ENCODE measurements at regions not wholly inside any gene's neighbourhood (a gene's known extent, or its start where the extent isn't known, plus 50 kb on each side); places are given as distances from the start of the nearest gene placed in this dataset.

GRCh38 chr5:155270725-155271124, 257.2 kb downstream of the KIF4B start:
- TF ChIP-seq POLR2A (IDR thresholded peaks at IDR 0.05; ENCODE audit: low read depth, low read length) (no peak), FOS (IDR thresholded peaks at IDR 0.05; ENCODE audit: low read depth, low read length) (no peak), RCOR1 (IDR thresholded peaks at IDR 0.05; ENCODE audit: insufficient replicate concordance, low read length) (no peak), ELK1 (IDR thresholded peaks at IDR 0.05; ENCODE audit: borderline replicate concordance, low read depth, low read length) (no peak), CHD1 (IDR thresholded peaks at IDR 0.05; ENCODE audit: low read depth, low read length) (no peak), SMC3 (IDR thresholded peaks at IDR 0.05; ENCODE audit: low read depth, low read length) (no peak)
- H3K18ac ChIP-seq (ENCODE audit: low read depth, low read length), result no peak overlapping the region
- no peak overlapping the region for H2AK9ac ChIP-seq (replicated peaks; ENCODE audit: low read depth, low read length, poor library complexity)
- no peaks in the 10 kb centered on the region for H3K4me1 ChIP-seq (ENCODE audit: control insufficient read depth, insufficient read depth, low read length)
- H2AFZ ChIP-seq (replicated peaks; ENCODE audit: low read length, poor library complexity), result no peak overlapping the region
- DNase-seq (no peak), ATAC-seq (ENCODE audit: low read depth) (no peak)
- H3K4me3 ChIP-seq (ENCODE audit: insufficient read depth, low read depth, low read length), result no peak overlapping the region
- no peak overlapping the region for H2BK15ac ChIP-seq (ENCODE audit: low read depth, low read length)
- no peak overlapping the region for H4K8ac ChIP-seq (ENCODE audit: low read depth in 2 of 2, low read length in 2 of 2)
- no peak overlapping the region for H4K5ac ChIP-seq (ENCODE audit: low read depth, low read length)
- H3K14ac ChIP-seq (replicated peaks; ENCODE audit: low read depth, low read length), result no peak overlapping the region
- H3K56ac ChIP-seq (ENCODE audit: extremely low read depth, insufficient read depth, low read length), result no peak overlapping the region
- no peak overlapping the region for H3K27ac ChIP-seq (ENCODE audit: insufficient read depth, low read length)
- intact Hi-C loops (cut with micrococcal nuclease) (no loop called here), dilution Hi-C loops (cut with HindIII; ENCODE audit: low sequenced_read_pairs, unreplicated experiment) (no loop called here), in situ Hi-C loops (cut with MboI; ENCODE audit: low sequenced_read_pairs) (no loop called here)
- no peak overlapping the region for H3K4ac ChIP-seq (ENCODE audit: low read depth, low read length)
- no peaks in the 10 kb centered on the region for H3K36me3 ChIP-seq (ENCODE audit: control insufficient read depth, insufficient read depth, low read length)
- H3K4me2 ChIP-seq (ENCODE audit: low read depth, low read length), result no peak overlapping the region
- no peak overlapping the region for H2AK5ac ChIP-seq (ENCODE audit: low read depth, low read length)
- no TSS peak for BruUV-seq (replicated peaks)
- ChIA-PET CTCF (no interaction called here), POLR2A (ENCODE audit: unreplicated experiment) (no interaction called here)
- H3K79me1 ChIP-seq (ENCODE audit: low read depth in 1 of 2, low read length in 2 of 2), result no peaks in the 10 kb centered on the region
- H2BK5ac ChIP-seq (ENCODE audit: low read depth, low read length, poor library complexity, severe bottlenecking), result no peak overlapping the region
- H3K27me3 ChIP-seq (ENCODE audit: control insufficient read depth, insufficient read depth, low read length), result no peaks in the 10 kb centered on the region
- no peak overlapping the region for H3K9ac ChIP-seq (ENCODE audit: low read depth, low read length)
- no peak overlapping the region for H4K91ac ChIP-seq (ENCODE audit: insufficient read depth, low read depth, low read length)
- no peak overlapping the region for H2BK120ac ChIP-seq (ENCODE audit: low read depth, low read length)
- WGBS, 2 experiments (ENCODE audit: extremely low coverage in 2 of 2, insufficient read length in 1 of 2), result no CpG with 5 or more reads among the region's 3 CpGs
- no peaks in the 10 kb centered on the region for H3K9me1 ChIP-seq (ENCODE audit: insufficient read depth, low read length)
- H4K20me1 ChIP-seq (ENCODE audit: insufficient read depth, low read length), result no peaks in the 10 kb centered on the region
- no peak overlapping the region for H2BK20ac ChIP-seq (ENCODE audit: low read depth, low read length)
- H3K23ac ChIP-seq (ENCODE audit: low read depth, low read length), result no peak overlapping the region
- peaks cover 12% of the 10 kb centered on the region for H3K9me3 ChIP-seq (ENCODE audit: control insufficient read depth, insufficient read depth, low read length)
